PFSK-1 (cell line): ENCODE measurements at regions not wholly inside any gene's neighbourhood (a gene's known extent, or its start where the extent isn't known, plus 50 kb on each side); places are given as distances from the start of the nearest gene placed in this dataset.

Experiments used
- FOXP2 ChIP-seq: optimal IDR thresholded peaks from 2 replicates; pipeline ENCODE3; 2011; ENCODE audit warnings: borderline replicate concordance, control low read depth, inconsistent platforms; ENCODE audit not compliant: insufficient read depth; ENCODE audit errors: extremely low read length, extremely low read depth
- POLR2AphosphoS5 ChIP-seq: IDR thresholded peaks from 2 replicates; pipeline ENCODE4 v1.6.1; 2012; ENCODE audit warnings: low read depth, mild to moderate bottlenecking, control low read depth, low read length, moderate library complexity
- SIN3A ChIP-seq: IDR thresholded peaks from 2 replicates; pipeline ENCODE4 v1.6.1; 2012; ENCODE audit warnings: mild to moderate bottlenecking, low read length, moderate library complexity, borderline replicate concordance; ENCODE audit not compliant: insufficient read depth
- TAF1 ChIP-seq: IDR thresholded peaks from 2 replicates; pipeline ENCODE4 v1.6.1; 2012; ENCODE audit warnings: low read length, control low read depth, borderline replicate concordance; ENCODE audit not compliant: insufficient read depth
- TF ChIP-seq, protein P1 (sequence below), 2 experiments: IDR thresholded peaks; 2 replicates each; pipeline versions ENCODE4 v1.6.1 to v1.8.0; 2011 to 2012; ENCODE audit warnings: low read depth in 2 of 2, low read length in 2 of 2, control low read depth in 1 of 2, inconsistent platforms in 1 of 2, mild to moderate bottlenecking in 1 of 2, moderate library complexity in 1 of 2; ENCODE audit not compliant: insufficient read depth in 1 of 2

- TF ChIP-seq SIN3A = no peak
- no peak for TF ChIP-seq POLR2AphosphoS5
- TF ChIP-seq TAF1 = no peak
- TF ChIP-seq, protein P1, sequence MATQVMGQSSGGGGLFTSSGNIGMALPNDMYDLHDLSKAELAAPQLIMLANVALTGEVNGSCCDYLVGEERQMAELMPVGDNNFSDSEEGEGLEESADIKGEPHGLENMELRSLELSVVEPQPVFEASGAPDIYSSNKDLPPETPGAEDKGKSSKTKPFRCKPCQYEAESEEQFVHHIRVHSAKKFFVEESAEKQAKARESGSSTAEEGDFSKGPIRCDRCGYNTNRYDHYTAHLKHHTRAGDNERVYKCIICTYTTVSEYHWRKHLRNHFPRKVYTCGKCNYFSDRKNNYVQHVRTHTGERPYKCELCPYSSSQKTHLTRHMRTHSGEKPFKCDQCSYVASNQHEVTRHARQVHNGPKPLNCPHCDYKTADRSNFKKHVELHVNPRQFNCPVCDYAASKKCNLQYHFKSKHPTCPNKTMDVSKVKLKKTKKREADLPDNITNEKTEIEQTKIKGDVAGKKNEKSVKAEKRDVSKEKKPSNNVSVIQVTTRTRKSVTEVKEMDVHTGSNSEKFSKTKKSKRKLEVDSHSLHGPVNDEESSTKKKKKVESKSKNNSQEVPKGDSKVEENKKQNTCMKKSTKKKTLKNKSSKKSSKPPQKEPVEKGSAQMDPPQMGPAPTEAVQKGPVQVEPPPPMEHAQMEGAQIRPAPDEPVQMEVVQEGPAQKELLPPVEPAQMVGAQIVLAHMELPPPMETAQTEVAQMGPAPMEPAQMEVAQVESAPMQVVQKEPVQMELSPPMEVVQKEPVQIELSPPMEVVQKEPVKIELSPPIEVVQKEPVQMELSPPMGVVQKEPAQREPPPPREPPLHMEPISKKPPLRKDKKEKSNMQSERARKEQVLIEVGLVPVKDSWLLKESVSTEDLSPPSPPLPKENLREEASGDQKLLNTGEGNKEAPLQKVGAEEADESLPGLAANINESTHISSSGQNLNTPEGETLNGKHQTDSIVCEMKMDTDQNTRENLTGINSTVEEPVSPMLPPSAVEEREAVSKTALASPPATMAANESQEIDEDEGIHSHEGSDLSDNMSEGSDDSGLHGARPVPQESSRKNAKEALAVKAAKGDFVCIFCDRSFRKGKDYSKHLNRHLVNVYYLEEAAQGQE (IDR thresholded peaks at IDR 0.05; ENCODE audit: insufficient read depth in 1 of 2, low read depth in 2 of 2, low read length in 2 of 2) = no peak
- TF ChIP-seq FOXP2 = no peak
These were observed 500.2 kb upstream of the ZEB2 start for GRCh38 chr2:145020139-145020538.
